ENCODE measurements at regions not wholly inside any gene's neighbourhood (a gene's known extent, or its start where the extent isn't known, plus 50 kb on each side); places are given as distances from the start of the nearest gene placed in this dataset.

DNA sequence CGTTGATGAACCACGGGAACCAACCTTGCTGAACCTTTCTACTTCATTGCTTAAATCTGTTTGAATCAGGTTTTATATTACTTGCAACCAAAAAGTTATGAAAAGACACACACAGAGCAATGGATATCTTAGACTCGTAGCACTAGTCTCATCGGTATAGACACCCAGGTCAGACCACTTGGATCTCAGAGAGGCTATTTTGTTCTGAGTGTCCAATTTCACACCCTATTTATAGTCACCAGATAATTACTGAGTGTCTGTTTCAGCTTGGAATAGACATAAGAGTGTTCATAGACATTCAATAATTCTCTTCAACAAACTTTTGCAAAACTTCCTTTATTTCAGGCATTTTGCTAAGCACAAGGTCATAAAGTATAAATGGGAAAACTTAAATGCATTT lies 145.4 kb upstream of the EGFLAM start:
- H3K4me3 ChIP-seq (ENCODE audit: control insufficient read depth, low read depth, low read length) = no peak overlapping the region
- no peak for TF ChIP-seq CTCF (IDR thresholded peaks at IDR 0.05; ENCODE audit: control insufficient read depth, insufficient read depth, low read depth, low read length, missing control alignments)
- DNase-seq (ENCODE audit: low read depth) = no peak

DNA sequence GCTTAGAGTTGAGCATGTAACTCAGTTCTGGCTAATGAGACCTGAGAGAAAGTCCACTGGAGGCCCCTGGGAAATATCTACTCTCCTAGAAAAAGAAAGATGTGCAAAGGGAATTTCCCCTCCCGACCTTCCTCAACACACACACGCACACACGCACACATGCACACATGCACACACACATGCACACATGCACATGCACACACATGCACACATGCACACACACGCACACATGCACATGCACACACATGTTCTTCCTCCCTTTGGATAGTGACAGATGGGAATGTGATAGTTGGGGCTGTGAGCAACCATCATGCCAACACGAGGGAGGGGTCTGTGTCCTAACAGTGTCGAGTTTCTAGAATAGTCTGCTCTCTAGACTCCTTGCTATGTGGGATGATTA lies 148.2 kb upstream of the EGFLAM start:
- no peak for TF ChIP-seq CTCF (IDR thresholded peaks at IDR 0.05; ENCODE audit: control insufficient read depth, insufficient read depth, low read depth, low read length, missing control alignments)
- H3K4me3 ChIP-seq (ENCODE audit: control insufficient read depth, low read depth, low read length) = no peak overlapping the region
- no peak for DNase-seq (ENCODE audit: low read depth)

DNA sequence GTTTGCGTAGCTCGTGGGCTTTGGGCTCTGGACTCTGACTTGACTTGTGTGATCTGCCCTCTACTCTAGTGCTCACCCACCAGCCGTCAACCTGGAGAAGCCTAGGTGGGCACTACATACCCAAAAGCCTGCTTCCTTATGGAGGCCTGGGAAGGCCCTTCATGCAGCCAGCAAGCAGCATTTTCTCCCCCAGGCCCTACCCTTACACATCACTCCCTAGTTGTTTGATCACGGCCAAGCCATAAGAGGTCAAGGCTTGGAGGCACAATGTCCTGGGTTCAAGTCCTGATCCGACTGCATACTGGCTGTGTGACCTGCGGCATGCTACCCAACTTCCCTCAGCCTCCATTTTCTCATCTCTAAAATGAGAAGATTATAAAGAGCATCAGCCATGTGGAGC lies 151.3 kb upstream of the EGFLAM start:
- DNase-seq (ENCODE audit: low read depth) = no peak
- H3K4me3 ChIP-seq (ENCODE audit: control insufficient read depth, low read depth, low read length) = no peak overlapping the region
- TF ChIP-seq CTCF (IDR thresholded peaks at IDR 0.05; ENCODE audit: control insufficient read depth, insufficient read depth, low read depth, low read length, missing control alignments) = no peak

DNA sequence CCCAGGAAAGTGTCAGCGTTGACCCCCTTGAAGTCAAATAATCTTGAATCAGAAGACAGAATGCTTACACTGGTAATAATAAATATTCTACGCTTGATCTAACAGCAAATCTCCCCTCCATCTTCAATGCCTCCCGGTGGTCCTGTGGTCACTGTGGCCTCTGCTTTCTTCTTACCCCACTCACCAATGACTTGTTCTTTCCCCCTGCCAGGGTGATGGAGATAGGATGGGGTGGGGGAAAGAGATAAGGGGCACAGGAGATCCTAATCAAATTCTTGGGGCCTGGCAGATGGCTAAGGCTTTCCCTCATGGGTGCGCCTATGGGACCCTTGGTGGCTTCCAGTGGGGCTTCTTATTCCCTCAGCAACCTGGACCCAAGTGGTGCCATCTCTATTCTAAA lies 152.6 kb upstream of the EGFLAM start:
- no peak for DNase-seq (ENCODE audit: low read depth)
- no peak for TF ChIP-seq CTCF (IDR thresholded peaks at IDR 0.05; ENCODE audit: control insufficient read depth, insufficient read depth, low read depth, low read length, missing control alignments)

GRCh38 chr5:38105231-38105570 lies 153.2 kb upstream of the EGFLAM start:
- no peak for TF ChIP-seq CTCF (IDR thresholded peaks at IDR 0.05; ENCODE audit: control insufficient read depth, insufficient read depth, low read depth, low read length, missing control alignments)
- H3K4me3 ChIP-seq (ENCODE audit: control insufficient read depth, low read depth, low read length) = no peak overlapping the region
- no peak for DNase-seq (ENCODE audit: low read depth)

More for the DNA sequence above, 152.6 kb upstream of the EGFLAM start:
- no peak overlapping the region for H3K4me3 ChIP-seq (ENCODE audit: control insufficient read depth, low read depth, low read length)

DNA sequence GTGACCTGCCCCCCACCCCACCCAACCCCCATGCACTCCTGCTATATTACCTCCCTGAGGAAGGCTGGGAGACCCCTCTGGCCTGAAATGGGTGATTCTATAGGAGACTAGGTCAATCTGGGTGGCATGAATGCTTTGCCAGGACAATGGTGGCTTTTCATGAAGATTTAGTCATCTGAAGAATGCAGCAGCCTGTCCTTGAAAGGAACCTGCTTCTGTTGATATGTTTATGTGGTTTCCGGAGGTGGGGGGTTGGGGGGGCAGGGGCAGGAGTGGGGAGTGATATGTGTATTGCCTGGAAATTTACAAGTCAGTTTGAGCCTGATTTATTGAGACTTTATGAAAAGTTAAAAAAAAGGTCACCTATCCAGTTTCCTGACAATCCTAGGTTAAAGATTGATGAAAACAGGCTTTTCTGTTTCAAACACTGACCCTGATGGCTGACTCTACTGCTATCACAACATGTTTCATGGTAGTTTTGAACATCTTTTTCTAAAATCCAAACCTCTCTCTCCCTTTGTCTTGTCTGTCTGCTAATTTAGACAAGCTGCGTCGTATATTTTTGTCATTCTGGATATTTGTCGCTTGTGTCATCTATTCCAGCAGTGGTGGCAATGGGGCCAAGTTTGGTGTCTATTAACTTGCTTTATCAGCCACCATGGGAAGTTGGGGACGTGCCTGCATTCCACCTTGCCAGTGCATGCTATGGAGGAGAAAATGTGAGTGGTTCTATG lies 153.7 kb upstream of the EGFLAM start:
- TF ChIP-seq CTCF (IDR thresholded peaks at IDR 0.05; ENCODE audit: control insufficient read depth, insufficient read depth, low read depth, low read length, missing control alignments) = no peak
- no peak overlapping the region for H3K4me3 ChIP-seq (ENCODE audit: control insufficient read depth, low read depth, low read length)
- no peak for DNase-seq (ENCODE audit: low read depth)
